ENCODE measurements at regions not wholly inside any gene's neighbourhood (a gene's known extent, or its start where the extent isn't known, plus 50 kb on each side); places are given as distances from the start of the nearest gene placed in this dataset.

DNA sequence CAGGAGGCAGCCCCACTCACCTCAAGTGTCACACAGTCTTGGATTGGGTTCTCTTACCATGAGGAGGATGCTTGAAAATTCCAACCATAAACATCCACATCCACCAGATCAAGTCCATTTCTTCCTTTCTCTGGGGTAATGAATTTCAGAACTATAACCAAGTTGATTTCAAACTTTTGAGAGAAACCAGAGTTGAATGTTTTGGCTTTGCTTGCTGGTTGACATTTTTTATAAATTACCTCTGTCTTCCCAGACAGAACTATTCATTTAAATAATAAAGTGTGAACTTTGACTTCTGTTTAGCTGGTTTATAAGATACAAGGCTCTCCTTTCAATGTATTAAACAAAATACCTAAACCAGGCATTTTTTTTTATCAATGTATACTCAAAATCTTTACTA lies 550.7 kb downstream of the KCTD12 start:
- H3K4me1 ChIP-seq (ENCODE audit: low read length) = no peaks in the 10 kb centered on the region
- no peak overlapping the region for H2AFZ ChIP-seq (ENCODE audit: low read depth, low read length)
- H3K27ac ChIP-seq (ENCODE audit: low read length) = no peak overlapping the region
- no peaks in the 10 kb centered on the region for H3K79me2 ChIP-seq (ENCODE audit: low read length)
- H3K36me3 ChIP-seq (replicated peaks; ENCODE audit: low read depth, low read length) = no peaks in the 10 kb centered on the region
- H3K4me3 ChIP-seq (ENCODE audit: low read length) = no peak overlapping the region
- no peaks in the 10 kb centered on the region for H3K27me3 ChIP-seq (ENCODE audit: low read depth, low read length)
- no peak overlapping the region for H3K4me2 ChIP-seq (ENCODE audit: low read length)
- H3K9me3 ChIP-seq (ENCODE audit: insufficient read depth, low read length) = no peaks in the 10 kb centered on the region
- no peak overlapping the region for H3K9ac ChIP-seq (ENCODE audit: low read length)
- H4K20me1 ChIP-seq (ENCODE audit: insufficient read depth, low read length) = no peaks in the 10 kb centered on the region
- no peak for TF ChIP-seq EZH2phosphoT487 (IDR thresholded peaks at IDR 0.05; ENCODE audit: low read depth)
- TF ChIP-seq, protein P1, sequence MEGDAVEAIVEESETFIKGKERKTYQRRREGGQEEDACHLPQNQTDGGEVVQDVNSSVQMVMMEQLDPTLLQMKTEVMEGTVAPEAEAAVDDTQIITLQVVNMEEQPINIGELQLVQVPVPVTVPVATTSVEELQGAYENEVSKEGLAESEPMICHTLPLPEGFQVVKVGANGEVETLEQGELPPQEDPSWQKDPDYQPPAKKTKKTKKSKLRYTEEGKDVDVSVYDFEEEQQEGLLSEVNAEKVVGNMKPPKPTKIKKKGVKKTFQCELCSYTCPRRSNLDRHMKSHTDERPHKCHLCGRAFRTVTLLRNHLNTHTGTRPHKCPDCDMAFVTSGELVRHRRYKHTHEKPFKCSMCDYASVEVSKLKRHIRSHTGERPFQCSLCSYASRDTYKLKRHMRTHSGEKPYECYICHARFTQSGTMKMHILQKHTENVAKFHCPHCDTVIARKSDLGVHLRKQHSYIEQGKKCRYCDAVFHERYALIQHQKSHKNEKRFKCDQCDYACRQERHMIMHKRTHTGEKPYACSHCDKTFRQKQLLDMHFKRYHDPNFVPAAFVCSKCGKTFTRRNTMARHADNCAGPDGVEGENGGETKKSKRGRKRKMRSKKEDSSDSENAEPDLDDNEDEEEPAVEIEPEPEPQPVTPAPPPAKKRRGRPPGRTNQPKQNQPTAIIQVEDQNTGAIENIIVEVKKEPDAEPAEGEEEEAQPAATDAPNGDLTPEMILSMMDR (IDR thresholded peaks at IDR 0.05; ENCODE audit: low read depth, low read length) = no peak

DNA sequence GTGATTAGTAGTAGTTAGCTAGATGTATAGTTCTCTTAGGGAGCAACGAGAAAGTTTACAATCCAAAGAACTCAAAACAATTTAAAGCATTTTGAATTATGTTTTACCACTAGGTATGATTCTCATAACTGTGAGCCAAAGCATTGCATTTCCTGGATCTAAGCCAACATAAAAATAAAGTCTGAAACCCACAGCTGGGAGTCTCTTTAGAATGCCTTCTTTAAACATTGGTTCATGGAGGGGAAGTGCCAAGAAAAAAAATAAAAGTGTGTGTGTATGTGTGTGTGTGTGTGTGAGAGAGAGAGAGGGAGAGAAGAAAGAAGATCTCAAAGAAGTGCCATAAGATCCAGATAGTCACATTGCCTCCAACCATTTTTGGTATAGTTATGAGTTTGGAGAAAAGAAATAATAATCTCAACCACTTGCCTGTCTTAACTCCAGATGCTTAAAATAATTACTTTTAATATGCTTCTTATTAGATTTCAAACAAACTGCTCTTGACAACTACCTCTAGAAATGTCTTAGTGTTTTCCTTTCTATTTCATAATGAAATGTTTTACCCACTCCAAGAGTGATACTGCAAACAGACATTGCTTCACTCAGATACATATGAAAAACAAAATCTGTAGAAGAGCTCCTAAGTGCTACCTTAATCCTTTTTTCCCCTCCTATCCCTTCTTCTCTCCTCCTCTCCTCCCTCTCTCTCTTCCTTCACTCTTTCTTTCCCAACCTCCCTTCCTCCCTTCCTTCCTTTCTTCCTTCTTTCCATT lies 554.1 kb downstream of the KCTD12 start:
- Histone ChIP-seq H3K4me2 (ENCODE audit: low read length) (no peak overlapping the region), H3K79me2 (ENCODE audit: low read length) (no peaks in the 10 kb centered on the region), H3K4me1 (ENCODE audit: low read length) (no peaks in the 10 kb centered on the region), H3K4me3 (ENCODE audit: low read length) (no peak overlapping the region), H3K36me3 (replicated peaks; ENCODE audit: low read depth, low read length) (no peaks in the 10 kb centered on the region), H3K9me3 (ENCODE audit: insufficient read depth, low read length) (no peaks in the 10 kb centered on the region), H2AFZ (ENCODE audit: low read depth, low read length) (no peak overlapping the region), H3K9ac (ENCODE audit: low read length) (no peak overlapping the region), H4K20me1 (ENCODE audit: insufficient read depth, low read length) (no peaks in the 10 kb centered on the region), H3K27ac (ENCODE audit: low read length) (no peak overlapping the region), H3K27me3 (ENCODE audit: low read depth, low read length) (no peaks in the 10 kb centered on the region)
- TF ChIP-seq, protein P1 (IDR thresholded peaks at IDR 0.05; ENCODE audit: low read depth, low read length) = no peak
- TF ChIP-seq EZH2phosphoT487 (IDR thresholded peaks at IDR 0.05; ENCODE audit: low read depth) = no peak

DNA sequence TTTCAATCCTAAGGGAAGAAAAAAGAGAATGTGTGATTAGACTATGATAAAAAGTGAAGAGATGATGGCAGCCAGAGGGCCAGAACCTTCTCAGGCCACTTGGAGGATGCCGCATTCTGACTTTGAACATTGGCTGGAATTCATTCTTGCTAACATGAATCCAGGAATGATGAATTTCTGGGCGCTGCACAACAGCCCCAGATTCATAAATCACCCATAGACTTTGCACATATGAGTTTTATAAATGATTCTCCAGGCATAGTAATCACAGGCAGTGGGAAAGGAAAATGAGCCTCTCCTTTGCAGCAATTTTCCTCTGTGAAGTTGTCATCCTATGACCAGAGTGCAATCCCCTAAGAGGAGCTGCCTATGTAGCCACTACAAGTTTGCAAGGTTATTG lies 555.4 kb downstream of the KCTD12 start:
- Histone ChIP-seq H3K9ac (ENCODE audit: low read length) (no peak overlapping the region), H3K4me3 (ENCODE audit: low read length) (no peak overlapping the region), H3K27me3 (ENCODE audit: low read depth, low read length) (no peaks in the 10 kb centered on the region), H3K4me2 (ENCODE audit: low read length) (no peak overlapping the region), H3K4me1 (ENCODE audit: low read length) (no peaks in the 10 kb centered on the region), H3K27ac (ENCODE audit: low read length) (no peak overlapping the region), H3K79me2 (ENCODE audit: low read length) (no peaks in the 10 kb centered on the region), H3K36me3 (replicated peaks; ENCODE audit: low read depth, low read length) (no peaks in the 10 kb centered on the region), H4K20me1 (ENCODE audit: insufficient read depth, low read length) (no peaks in the 10 kb centered on the region), H2AFZ (ENCODE audit: low read depth, low read length) (no peak overlapping the region), H3K9me3 (ENCODE audit: insufficient read depth, low read length) (no peaks in the 10 kb centered on the region)
- TF ChIP-seq, protein P1 (IDR thresholded peaks at IDR 0.05; ENCODE audit: low read depth, low read length) = no peak
- TF ChIP-seq EZH2phosphoT487 (IDR thresholded peaks at IDR 0.05; ENCODE audit: low read depth) = no peak

DNA sequence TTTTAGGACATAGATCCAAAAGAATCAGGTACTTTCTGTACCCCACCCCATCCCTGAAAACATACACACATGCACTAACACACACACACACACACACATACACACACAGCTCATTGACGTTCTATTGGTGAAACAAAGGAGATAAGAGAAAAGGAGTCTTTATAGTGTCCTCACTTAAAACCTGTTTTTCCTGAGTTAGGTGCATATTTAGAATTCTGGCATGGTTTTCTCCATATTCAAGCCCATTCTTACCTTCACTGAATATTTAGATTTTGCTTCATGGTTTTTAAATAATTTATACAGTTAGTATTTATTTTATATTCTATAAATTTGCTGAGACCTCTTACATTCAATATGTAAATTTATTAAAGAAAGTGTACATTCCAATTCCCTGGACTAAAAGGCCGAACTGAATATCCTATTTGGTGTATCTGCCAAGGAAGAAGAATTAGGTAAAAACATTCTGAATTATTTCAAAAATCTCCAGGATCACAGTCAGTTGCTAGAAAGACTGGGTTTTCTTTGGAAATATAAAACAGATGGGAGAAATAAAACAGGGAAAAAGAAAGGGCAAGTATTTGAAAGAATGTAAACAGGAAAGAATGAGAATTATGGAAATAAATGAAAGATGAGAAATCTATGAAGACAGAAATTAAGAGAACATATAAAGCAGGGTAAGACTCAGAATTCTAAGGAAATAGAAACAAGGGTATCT lies 556.2 kb downstream of the KCTD12 start:
- TF ChIP-seq, protein P1 (IDR thresholded peaks at IDR 0.05; ENCODE audit: low read depth, low read length) = no peak
- TF ChIP-seq EZH2phosphoT487 (IDR thresholded peaks at IDR 0.05; ENCODE audit: low read depth) = no peak
- Histone ChIP-seq H3K4me3 (ENCODE audit: low read length) (no peak overlapping the region), H4K20me1 (ENCODE audit: insufficient read depth, low read length) (no peaks in the 10 kb centered on the region), H3K9ac (ENCODE audit: low read length) (no peak overlapping the region), H3K4me1 (ENCODE audit: low read length) (no peaks in the 10 kb centered on the region), H2AFZ (ENCODE audit: low read depth, low read length) (no peak overlapping the region), H3K79me2 (ENCODE audit: low read length) (no peaks in the 10 kb centered on the region), H3K27me3 (ENCODE audit: low read depth, low read length) (no peaks in the 10 kb centered on the region), H3K9me3 (ENCODE audit: insufficient read depth, low read length) (no peaks in the 10 kb centered on the region), H3K27ac (ENCODE audit: low read length) (no peak overlapping the region), H3K36me3 (replicated peaks; ENCODE audit: low read depth, low read length) (no peaks in the 10 kb centered on the region), H3K4me2 (ENCODE audit: low read length) (no peak overlapping the region)
